Endothelial cell of umbilical vein (primary cell): ENCODE measurements at regions not wholly inside any gene's neighbourhood (a gene's known extent, or its start where the extent isn't known, plus 50 kb on each side); places are given as distances from the start of the nearest gene placed in this dataset.

Experiments
- BruUV-seq: library from RNA; stranded (reverse); fragments of 400-500 nt; replicated peaks from 2 replicates; lab custom pipeline; 2021; lab: Mats Ljungman, UMichigan
- CTCF ChIA-PET: fragments of 300-600, 350-600 bp; sonication (Branson Sonifier 250); formaldehyde crosslinking; loops from one replicate; lab custom pipeline; 2021; ENCODE audit warnings: antibody characterized with exemption, inconsistent platforms; lab: Charles Lee
- POLR2A ChIA-PET: fragments of 300-600, 350-600 bp; sonication (Branson Sonifier 250); formaldehyde crosslinking; loops from one replicate; lab custom pipeline; 2021; ENCODE audit warnings: antibody characterized with exemption, inconsistent platforms; lab: Charles Lee
- DNase-seq: peaks from one replicate; pipeline ENCODE4 v3.0.0-alpha.2; 2011; ENCODE audit warnings: low read depth, low spot score
- FAIRE-seq: peaks from 2 replicates; lab custom pipeline; 2011; peaks lifted over from hg19 to GRCh38; lab: Jason Lieb, UNC
- H2AFZ ChIP-seq: 2 replicates; pipeline ENCODE4 v1.6.0; 2012; ENCODE audit warnings: low read depth, low read length, control low read depth, inconsistent platforms
- H3K27ac ChIP-seq: 2 replicates; pipeline ENCODE4 v1.5.1; 2011; ENCODE audit warnings: low read depth, mild to moderate bottlenecking, control low read depth, low read length, moderate library complexity; ENCODE audit not compliant: insufficient read depth
- H3K27me3 ChIP-seq, 2 experiments: 2 replicates each; pipeline versions ENCODE4 v1.6.0 to v1.6.1; 2011; ENCODE audit warnings: low read length in 2 of 2, mixed read lengths in 1 of 2; ENCODE audit not compliant: control insufficient read depth in 2 of 2, insufficient read depth in 2 of 2
- H3K36me3 ChIP-seq, 2 experiments: 2 replicates in 1 of 2; 3 replicates in 1 of 2; pipeline ENCODE4 v1.5.1; 2011; ENCODE audit warnings: low read length in 2 of 2, mild to moderate bottlenecking in 1 of 2, moderate library complexity in 1 of 2; ENCODE audit not compliant: control insufficient read depth in 2 of 2, insufficient read depth in 2 of 2; ENCODE audit errors: extremely low read depth in 1 of 2
- H3K4me1 ChIP-seq: 3 replicates; pipeline ENCODE4 v1.5.1; 2011; ENCODE audit warnings: mild to moderate bottlenecking, low read length; ENCODE audit not compliant: control insufficient read depth, insufficient read depth; ENCODE audit errors: extremely low read depth
- H3K4me2 ChIP-seq: 2 replicates; pipeline ENCODE4 v1.6.1; 2011; ENCODE audit warnings: low read length, control low read depth, mixed read lengths; ENCODE audit not compliant: insufficient read depth
- H3K4me3 ChIP-seq, 3 experiments: fragments of 200-600 bp in 1 of 3; sonication (generic), shearing (Covaris generic) in 1 of 3; replicated peaks in 1 of 3; 2 replicates each; pipeline ENCODE4 v1.5.1; 2011 to 2016; ENCODE audit warnings: control low read depth in 3 of 3, low read length in 3 of 3, mild to moderate bottlenecking in 2 of 3, inconsistent platforms in 1 of 3, low read depth in 1 of 3, moderate library complexity in 1 of 3; ENCODE audit not compliant: insufficient read depth in 1 of 3
- H3K79me2 ChIP-seq: 2 replicates; pipeline ENCODE4 v1.6.0; 2012; ENCODE audit warnings: low read length, inconsistent platforms; ENCODE audit not compliant: control insufficient read depth, insufficient read depth
- H3K9ac ChIP-seq: replicated peaks from 2 replicates; pipeline ENCODE3; 2011; ENCODE audit warnings: low read length, control low read depth; ENCODE audit not compliant: insufficient read depth; ENCODE audit errors: extremely low read depth
- H3K9me1 ChIP-seq: replicated peaks from 3 replicates; pipeline ENCODE4 v1.6.0; 2011; ENCODE audit warnings: mild to moderate bottlenecking, low read length; ENCODE audit not compliant: control insufficient read depth, insufficient read depth; ENCODE audit errors: extremely low read depth
- H3K9me3 ChIP-seq: replicated peaks from 2 replicates; pipeline ENCODE4 v1.5.1; 2012; ENCODE audit warnings: low read length, inconsistent platforms; ENCODE audit not compliant: control insufficient read depth, insufficient read depth
- H4K20me1 ChIP-seq: replicated peaks from 2 replicates; pipeline ENCODE3; 2011; ENCODE audit warnings: mild to moderate bottlenecking, low read length; ENCODE audit not compliant: control insufficient read depth, insufficient read depth; ENCODE audit errors: extremely low read depth
- CTCF ChIP-seq, 2 donors: IDR thresholded peaks; 1 replicate in 1 of 2; 2 replicates in 1 of 2; pipeline ENCODE4 v1.5.1; 2011; ENCODE audit warnings: low read length in 2 of 2, mild to moderate bottlenecking in 2 of 2, moderate library complexity in 2 of 2, control low read depth in 1 of 2, inconsistent platforms in 1 of 2, low read depth in 1 of 2; ENCODE audit not compliant: insufficient read depth in 1 of 2; ENCODE audit errors: extremely low read depth in 1 of 2
- EZH2 ChIP-seq: IDR thresholded peaks from 2 replicates; pipeline ENCODE4 v1.6.1; 2012; ENCODE audit warnings: borderline replicate concordance, low read depth, mild to moderate bottlenecking, moderate library complexity, low read length, inconsistent platforms; ENCODE audit not compliant: severe bottlenecking
- FOS ChIP-seq: IDR thresholded peaks from 2 replicates; pipeline ENCODE4 v1.6.1; 2011; ENCODE audit warnings: mild to moderate bottlenecking, low read length, moderate library complexity, borderline replicate concordance; ENCODE audit not compliant: insufficient read depth
- GATA2 ChIP-seq: IDR thresholded peaks from 2 replicates; pipeline ENCODE4 v1.7.0; 2011; ENCODE audit warnings: low read depth, mild to moderate bottlenecking, moderate library complexity, mixed read lengths, low read length; ENCODE audit not compliant: insufficient read length, insufficient read depth
- JUN ChIP-seq: IDR thresholded peaks from 2 replicates; pipeline ENCODE4 v1.6.1; 2011; ENCODE audit warnings: borderline replicate concordance, low read depth; ENCODE audit not compliant: insufficient read length, insufficient read depth
- MYC ChIP-seq: IDR thresholded peaks from one replicate; pipeline ENCODE4 v1.6.1; 2011; ENCODE audit warnings: mild to moderate bottlenecking, low read depth, low read length
- POLR2A ChIP-seq: IDR thresholded peaks from 2 replicates; pipeline ENCODE4 v1.6.1; 2012; ENCODE audit warnings: low read depth, mild to moderate bottlenecking, control low read depth, low read length
- POLR2AphosphoS5 ChIP-seq: IDR thresholded peaks from 2 replicates; pipeline ENCODE4 v1.6.1; 2012; ENCODE audit warnings: low read depth, mild to moderate bottlenecking, control low read depth, low read length, moderate library complexity; ENCODE audit not compliant: insufficient read depth
- dilution Hi-C: fragments of 300-500 bp; cut with MboI; formaldehyde crosslinking; loops from one replicate; pipeline ENCODE4 v1.15.0; 2019; ENCODE audit warnings: low sequenced_read_pairs; ENCODE audit not compliant: extremely low pct_ligation_motif_present
- intact Hi-C: fragments of 100-400 bp; cut with micrococcal nuclease; formaldehyde crosslinking; loops from one replicate; pipeline ENCODE4 v1.10.0; 2022
- TF ChIP-seq, protein P1 (sequence below): IDR thresholded peaks from 2 replicates; pipeline ENCODE4 v1.6.1; 2011; ENCODE audit not compliant: insufficient read depth, insufficient read length

- CTCF ChIA-PET, result no interaction called here
- TF ChIP-seq MYC, result no peak
- no peak for TF ChIP-seq POLR2AphosphoS5
- no peak for TF ChIP-seq CTCF (IDR thresholded peaks at IDR 0.05; ENCODE audit: extremely low read depth in 1 of 2, insufficient read depth in 1 of 2, low read depth in 1 of 2, low read length in 2 of 2)
- no peak for TF ChIP-seq JUN
- TF ChIP-seq EZH2, result no peak
- TF ChIP-seq, protein P1, sequence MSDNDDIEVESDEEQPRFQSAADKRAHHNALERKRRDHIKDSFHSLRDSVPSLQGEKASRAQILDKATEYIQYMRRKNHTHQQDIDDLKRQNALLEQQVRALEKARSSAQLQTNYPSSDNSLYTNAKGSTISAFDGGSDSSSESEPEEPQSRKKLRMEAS, result no peak
- TF ChIP-seq GATA2, result no peak
- no peak for TF ChIP-seq POLR2A
- TF ChIP-seq FOS, result no peak
- dilution Hi-C loops (no loop called here), intact Hi-C loops (no loop called here)
- POLR2A ChIA-PET, result no interaction called here
- Histone ChIP-seq H4K20me1 (no peaks in the 10 kb centered on the region), H3K9ac (no peak overlapping the region), H3K4me1 (no peaks in the 10 kb centered on the region), H3K9me1 (no peaks in the 10 kb centered on the region), H3K36me3 (no peaks in the 10 kb centered on the region), H3K9me3 (no peaks in the 10 kb centered on the region), H2AFZ (no peak overlapping the region), H3K79me2 (no peaks in the 10 kb centered on the region), H3K27ac (no peak overlapping the region), H3K4me3 (no peak overlapping the region), H3K4me2 (no peak overlapping the region), H3K27me3 (no peaks in the 10 kb centered on the region)
- no TSS peak for BruUV-seq
- no peak for DNase-seq
- FAIRE-seq, result no peak
Observed at GRCh38 chr18:68520406-68521075, 194.4 kb downstream of the TMX3 start.
